Sigmoid colon (tissue), 3 donors: ENCODE measurements at regions not wholly inside any gene's neighbourhood (a gene's known extent, or its start where the extent isn't known, plus 50 kb on each side); places are given as distances from the start of the nearest gene placed in this dataset.

Experiments
- CTCF ChIP-seq, 4 experiments: fragments of 450-650 bp in 3 of 4; fragments of 200-600 bp in 1 of 4; IDR thresholded peaks; one replicate each; pipeline ENCODE4 v1.5.1; 2016 to 2019; ENCODE audit warnings: antibody characterized with exemption in 4 of 4, mild to moderate bottlenecking in 3 of 4, moderate library complexity in 2 of 4
- POLR2A ChIP-seq, 2 donors: fragments of 450-650 bp; IDR thresholded peaks; one replicate each; pipeline ENCODE4 v1.6.1; 2016; ENCODE audit warnings: antibody characterized with exemption in 2 of 2, mild to moderate bottlenecking in 2 of 2, moderate library complexity in 2 of 2

- no peak for TF ChIP-seq CTCF (IDR thresholded peaks at IDR 0.05)
- no peak for TF ChIP-seq POLR2A (IDR thresholded peaks at IDR 0.05)
These were observed 228.5 kb downstream of the SLC7A11 start for GRCh38 chr4:138013625-138014024.
